SK-N-SH treated with all-trans-retinoic acid at 6 μM for 48 hours (cell line): ENCODE measurements at regions not wholly inside any gene's neighbourhood (a gene's known extent, or its start where the extent isn't known, plus 50 kb on each side); places are given as distances from the start of the nearest gene placed in this dataset.

ENCODE experiments used
- ARNTL ChIP-seq: fragments of 450-650 bp; formaldehyde crosslinking; IDR thresholded peaks from 2 replicates; pipeline ENCODE4 v1.5.0; 2020; ENCODE audit warnings: low read depth, mild to moderate bottlenecking, moderate library complexity, borderline replicate concordance
- ISL1 ChIP-seq: fragments of 250-450 bp; sonication (Bioruptor Pico); IDR thresholded peaks from 2 replicates; pipeline ENCODE4 v2.1.2; 2022; ENCODE audit warnings: mild to moderate bottlenecking, moderate library complexity
- PPARA ChIP-seq: fragments of 250-450 bp; sonication (Bioruptor Pico); IDR thresholded peaks from 2 replicates; pipeline ENCODE4 v1.5.0; 2020; ENCODE audit warnings: mild to moderate bottlenecking, borderline replicate concordance
- TCF4 ChIP-seq: fragments of 250-450 bp; sonication (Bioruptor Pico); IDR thresholded peaks from 2 replicates; pipeline ENCODE4 v1.8.0; 2021; ENCODE audit warnings: mild to moderate bottlenecking, moderate library complexity, borderline replicate concordance
- ZC3H10 ChIP-seq: fragments of 250-450 bp; sonication (Bioruptor Pico); IDR thresholded peaks from 2 replicates; pipeline ENCODE4 v1.5.1; 2021; ENCODE audit warnings: mild to moderate bottlenecking, moderate library complexity
- ZFP3 ChIP-seq: fragments of 250-450 bp; sonication (Bioruptor Pico); IDR thresholded peaks from 2 replicates; pipeline ENCODE4 v1.5.0; 2020; ENCODE audit warnings: mild to moderate bottlenecking, moderate library complexity
- ZNF8 ChIP-seq: fragments of 450-650 bp; formaldehyde crosslinking; IDR thresholded peaks from 2 replicates; pipeline ENCODE4 v1.5.0; 2020; ENCODE audit warnings: mild to moderate bottlenecking, moderate library complexity
- TF ChIP-seq, protein P1 (sequence below): fragments of 250-450 bp; sonication (Bioruptor Pico); IDR thresholded peaks from 2 replicates; pipeline ENCODE4 v1.8.0; 2020; ENCODE audit warnings: mild to moderate bottlenecking, moderate library complexity, borderline replicate concordance

DNA sequence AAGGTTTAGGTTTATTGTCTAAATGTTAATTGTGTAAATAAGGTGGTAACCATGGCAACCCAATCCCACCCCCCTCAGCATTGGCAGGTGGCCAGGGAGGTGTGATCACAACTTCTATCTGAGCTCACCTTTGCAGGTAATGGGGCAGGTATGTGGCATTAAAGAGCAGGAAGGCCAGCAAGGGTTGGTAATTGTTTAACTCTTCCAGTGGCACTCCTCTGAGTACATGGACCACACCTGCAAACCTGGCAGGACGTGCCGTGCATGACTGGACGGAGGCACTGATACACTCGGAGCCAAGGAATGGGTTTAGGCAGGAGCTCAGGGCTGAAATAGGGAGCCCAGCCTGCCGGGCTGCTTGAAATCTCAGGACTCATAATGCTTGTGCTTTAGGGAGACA, 107.0 kb upstream of the BMP2 start:
- TF ChIP-seq, protein P1, sequence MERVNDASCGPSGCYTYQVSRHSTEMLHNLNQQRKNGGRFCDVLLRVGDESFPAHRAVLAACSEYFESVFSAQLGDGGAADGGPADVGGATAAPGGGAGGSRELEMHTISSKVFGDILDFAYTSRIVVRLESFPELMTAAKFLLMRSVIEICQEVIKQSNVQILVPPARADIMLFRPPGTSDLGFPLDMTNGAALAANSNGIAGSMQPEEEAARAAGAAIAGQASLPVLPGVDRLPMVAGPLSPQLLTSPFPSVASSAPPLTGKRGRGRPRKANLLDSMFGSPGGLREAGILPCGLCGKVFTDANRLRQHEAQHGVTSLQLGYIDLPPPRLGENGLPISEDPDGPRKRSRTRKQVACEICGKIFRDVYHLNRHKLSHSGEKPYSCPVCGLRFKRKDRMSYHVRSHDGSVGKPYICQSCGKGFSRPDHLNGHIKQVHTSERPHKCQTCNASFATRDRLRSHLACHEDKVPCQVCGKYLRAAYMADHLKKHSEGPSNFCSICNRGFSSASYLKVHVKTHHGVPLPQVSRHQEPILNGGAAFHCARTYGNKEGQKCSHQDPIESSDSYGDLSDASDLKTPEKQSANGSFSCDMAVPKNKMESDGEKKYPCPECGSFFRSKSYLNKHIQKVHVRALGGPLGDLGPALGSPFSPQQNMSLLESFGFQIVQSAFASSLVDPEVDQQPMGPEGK (CRISPR knock-in tag), result no peak
- TF ChIP-seq ZC3H10 (CRISPR knock-in tag), result no peak
- no peak for TF ChIP-seq ARNTL (CRISPR knock-in tag)
- TF ChIP-seq ISL1, result no peak
- TF ChIP-seq TCF4, result no peak
- TF ChIP-seq PPARA, result no peak
- TF ChIP-seq ZNF8 (CRISPR knock-in tag), result no peak
- TF ChIP-seq ZFP3 (CRISPR knock-in tag), result no peak
